Tibial nerve (tissue), 4 donors: ENCODE measurements at regions not wholly inside any gene's neighbourhood (a gene's known extent, or its start where the extent isn't known, plus 50 kb on each side); places are given as distances from the start of the nearest gene placed in this dataset.

ENCODE experiments used
- CTCF ChIP-seq, 5 experiments: fragments of 200-600 bp in 3 of 5; fragments of 450-650 bp in 2 of 5; sonication (generic) in 3 of 5; IDR thresholded peaks; one replicate each; pipeline ENCODE4 v1.5.1; 2016 to 2019; ENCODE audit warnings: antibody characterized with exemption in 5 of 5, mild to moderate bottlenecking in 3 of 5, moderate library complexity in 2 of 5
- EP300 ChIP-seq, 2 donors: sonication (generic); formaldehyde crosslinking; IDR thresholded peaks; one replicate each; pipeline ENCODE4 v1.6.1; 2017; ENCODE audit warnings: antibody characterized with exemption in 2 of 2, mild to moderate bottlenecking in 1 of 2
- POLR2A ChIP-seq, 2 donors: fragments of 450-650 bp; IDR thresholded peaks; one replicate each; pipeline ENCODE4 v1.6.1; 2017; ENCODE audit warnings: antibody characterized with exemption in 2 of 2, mild to moderate bottlenecking in 2 of 2, moderate library complexity in 2 of 2

GRCh38 chr7:43033369-43033768 lies 79.1 kb upstream of the HECW1 start:
- TF ChIP-seq CTCF (IDR thresholded peaks at IDR 0.05): no peak
- TF ChIP-seq POLR2A (IDR thresholded peaks at IDR 0.05): no peak
- no peak for TF ChIP-seq EP300 (IDR thresholded peaks at IDR 0.05)
